ENCODE measurements at regions not wholly inside any gene's neighbourhood (a gene's known extent, or its start where the extent isn't known, plus 50 kb on each side); places are given as distances from the start of the nearest gene placed in this dataset.

DNA sequence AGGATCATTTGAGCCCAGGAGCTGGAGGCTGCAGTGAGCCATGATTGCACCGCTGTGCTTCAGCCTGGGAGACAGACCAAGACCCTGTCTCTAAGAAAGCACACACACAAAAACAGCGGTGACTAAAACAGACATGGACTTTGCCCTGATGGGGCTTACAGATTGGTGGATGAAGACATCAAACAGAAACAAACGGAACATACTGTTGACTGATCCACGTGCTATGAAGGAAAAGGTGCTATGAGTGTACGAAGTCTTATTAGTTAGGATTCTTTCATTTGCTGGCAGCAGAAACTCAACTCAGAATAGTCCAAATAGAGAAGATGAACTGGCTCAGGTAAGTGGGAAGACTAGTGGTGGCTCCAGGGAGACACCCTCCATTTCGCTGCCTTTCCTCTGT is 309.8 kb upstream of the N4BP1 start:
- intact Hi-C loops (cut with DNase I; ENCODE audit: low total_unique reads), result no loop called here
- TF ChIP-seq, protein P1, sequence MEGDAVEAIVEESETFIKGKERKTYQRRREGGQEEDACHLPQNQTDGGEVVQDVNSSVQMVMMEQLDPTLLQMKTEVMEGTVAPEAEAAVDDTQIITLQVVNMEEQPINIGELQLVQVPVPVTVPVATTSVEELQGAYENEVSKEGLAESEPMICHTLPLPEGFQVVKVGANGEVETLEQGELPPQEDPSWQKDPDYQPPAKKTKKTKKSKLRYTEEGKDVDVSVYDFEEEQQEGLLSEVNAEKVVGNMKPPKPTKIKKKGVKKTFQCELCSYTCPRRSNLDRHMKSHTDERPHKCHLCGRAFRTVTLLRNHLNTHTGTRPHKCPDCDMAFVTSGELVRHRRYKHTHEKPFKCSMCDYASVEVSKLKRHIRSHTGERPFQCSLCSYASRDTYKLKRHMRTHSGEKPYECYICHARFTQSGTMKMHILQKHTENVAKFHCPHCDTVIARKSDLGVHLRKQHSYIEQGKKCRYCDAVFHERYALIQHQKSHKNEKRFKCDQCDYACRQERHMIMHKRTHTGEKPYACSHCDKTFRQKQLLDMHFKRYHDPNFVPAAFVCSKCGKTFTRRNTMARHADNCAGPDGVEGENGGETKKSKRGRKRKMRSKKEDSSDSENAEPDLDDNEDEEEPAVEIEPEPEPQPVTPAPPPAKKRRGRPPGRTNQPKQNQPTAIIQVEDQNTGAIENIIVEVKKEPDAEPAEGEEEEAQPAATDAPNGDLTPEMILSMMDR (IDR thresholded peaks at IDR 0.05 in 4 of 5, conservative IDR thresholded peaks at IDR 0.05 in 1 of 5), result no peak
- TF ChIP-seq POLR2A (IDR thresholded peaks at IDR 0.05), result no peak
- H3K4me3 ChIP-seq, result no peak overlapping the region

DNA sequence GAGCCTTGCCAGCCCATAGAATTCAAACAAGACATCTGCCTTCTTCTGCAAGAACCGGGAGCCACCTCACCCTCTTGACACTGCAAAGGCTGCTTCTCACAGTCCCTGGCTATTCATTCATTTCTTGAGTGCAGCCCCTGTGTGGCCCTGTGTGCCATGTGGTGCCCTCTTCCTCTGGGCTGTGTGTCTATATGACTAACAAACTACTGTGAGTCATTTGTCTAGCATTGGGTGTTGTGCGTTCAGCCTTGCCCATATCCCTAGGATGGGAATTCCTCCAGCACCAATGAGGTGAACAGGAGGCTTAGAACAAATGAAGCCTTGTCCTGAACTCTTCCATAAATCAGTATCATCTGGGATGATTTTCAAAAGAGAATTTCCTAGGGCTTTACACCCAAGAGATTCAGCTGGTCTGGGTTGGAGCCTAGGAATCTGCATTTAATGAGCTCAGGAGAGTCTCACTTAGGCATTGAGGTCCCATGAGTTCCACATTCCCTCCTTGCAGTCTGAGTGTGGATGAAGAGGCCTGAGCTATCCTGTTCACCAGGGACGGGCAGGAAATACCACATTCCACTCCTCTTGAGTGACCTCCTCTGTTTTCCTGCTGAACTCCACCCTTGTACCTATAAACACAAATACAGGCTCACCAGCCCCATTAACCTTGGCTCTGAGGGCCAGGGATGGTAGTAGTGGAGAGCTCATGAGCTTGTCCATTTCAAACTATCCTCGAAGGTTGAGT is 308.7 kb upstream of the N4BP1 start:
- intact Hi-C loops (cut with DNase I; ENCODE audit: low total_unique reads) (no loop called here), in situ Hi-C loops (cut with MboI; ENCODE audit: low sequenced_read_pairs in 4 of 4) (no loop called here)
- Histone ChIP-seq H3K9me3 (no peaks in the 10 kb centered on the region), H3K4me3 (no peak overlapping the region), H3K4me1 (no peaks in the 10 kb centered on the region), H3K27ac (no peak overlapping the region), H3K27me3 (no peaks in the 10 kb centered on the region), H3K36me3 (no peaks in the 10 kb centered on the region)
- no peak for DNase-seq
- ATAC-seq, result no peak
- TF ChIP-seq, protein P1 (IDR thresholded peaks at IDR 0.05 in 4 of 5, conservative IDR thresholded peaks at IDR 0.05 in 1 of 5), result no peak
- TF ChIP-seq POLR2A (IDR thresholded peaks at IDR 0.05), result no peak

More for the DNA sequence above, 309.8 kb upstream of the N4BP1 start:
- no peak for ATAC-seq
- Histone ChIP-seq H3K36me3 (no peaks in the 10 kb centered on the region), H3K4me1 (no peaks in the 10 kb centered on the region), H3K27me3 (no peaks in the 10 kb centered on the region), H3K9me3 (no peaks in the 10 kb centered on the region), H3K27ac (no peak overlapping the region)
- no peak for DNase-seq
- in situ Hi-C loops (cut with MboI; ENCODE audit: low sequenced_read_pairs in 4 of 4), result no loop called here

DNA sequence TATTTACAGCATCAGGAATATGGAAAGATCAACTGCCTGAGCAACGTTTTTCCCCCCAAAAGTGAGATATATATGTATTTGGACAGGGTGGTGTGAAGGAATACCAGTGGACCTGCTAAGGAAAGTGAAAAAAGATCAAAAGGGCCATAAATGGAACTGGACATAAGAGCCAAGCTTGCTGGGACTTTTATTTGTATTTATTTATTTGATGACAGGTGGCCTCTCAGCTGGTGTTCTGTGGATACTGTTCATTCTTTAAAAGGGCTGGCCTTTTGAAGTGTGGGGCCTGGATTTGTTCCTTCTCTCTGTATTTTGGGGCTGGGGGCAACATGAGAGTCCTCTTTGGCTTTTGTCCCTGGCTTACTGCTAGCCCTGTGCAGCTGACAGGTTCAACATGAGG is 306.6 kb upstream of the N4BP1 start:
- in situ Hi-C loops (cut with MboI; ENCODE audit: low sequenced_read_pairs in 4 of 4), result no loop called here
- DNase-seq, result no peak
- intact Hi-C loops (cut with DNase I; ENCODE audit: low total_unique reads), result no loop called here

DNA sequence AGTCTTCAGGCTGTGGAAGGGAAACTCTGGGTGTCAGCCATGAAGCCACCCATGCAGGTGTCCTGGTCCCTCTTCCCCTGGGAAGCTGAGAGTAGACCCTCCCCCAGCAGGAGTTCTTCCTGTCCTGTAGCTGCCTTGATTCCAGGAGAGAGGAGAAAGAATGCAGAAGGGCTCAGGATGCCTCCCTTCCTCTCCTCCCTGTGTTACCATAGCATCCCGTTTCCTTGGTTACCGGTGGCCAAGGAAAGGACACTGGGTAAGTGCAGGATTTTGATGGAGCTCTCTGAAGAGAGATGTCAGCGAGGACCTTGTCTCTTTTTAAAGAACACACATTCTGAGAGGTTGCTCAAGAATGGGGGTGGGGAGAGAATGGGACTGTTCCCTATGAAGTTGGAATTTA is 304.1 kb upstream of the N4BP1 start:
- TF ChIP-seq, protein P1 (IDR thresholded peaks at IDR 0.05 in 4 of 5, conservative IDR thresholded peaks at IDR 0.05 in 1 of 5), result no peak
- TF ChIP-seq POLR2A (IDR thresholded peaks at IDR 0.05), result no peak
- Histone ChIP-seq H3K27me3 (peaks cover 0 to 2% (median 0%) of the 10 kb centered on the region in 3 donors), H3K27ac (no peak overlapping the region), H3K4me1 (no peaks in the 10 kb centered on the region), H3K9me3 (no peaks in the 10 kb centered on the region), H3K4me3 (no peak overlapping the region), H3K36me3 (no peaks in the 10 kb centered on the region)
- no peak for ATAC-seq
- intact Hi-C loops (cut with DNase I; ENCODE audit: low total_unique reads), result no loop called here
- in situ Hi-C loops (cut with MboI; ENCODE audit: low sequenced_read_pairs in 4 of 4), result no loop called here
- DNase-seq, result no peak

More for the DNA sequence above, 306.6 kb upstream of the N4BP1 start:
- Histone ChIP-seq H3K27ac (no peak overlapping the region), H3K9me3 (no peaks in the 10 kb centered on the region), H3K4me1 (no peaks in the 10 kb centered on the region), H3K36me3 (no peaks in the 10 kb centered on the region), H3K27me3 (peaks cover 0 to 2% (median 0%) of the 10 kb centered on the region in 3 donors), H3K4me3 (no peak overlapping the region)
- no peak for ATAC-seq
- TF ChIP-seq, protein P1 (IDR thresholded peaks at IDR 0.05 in 4 of 5, conservative IDR thresholded peaks at IDR 0.05 in 1 of 5), result no peak
- no peak for TF ChIP-seq POLR2A (IDR thresholded peaks at IDR 0.05)

Data from gastrocnemius medialis (tissue), 4 donors.